WTC11 (cell line): ENCODE measurements at regions not wholly inside any gene's neighbourhood (a gene's known extent, or its start where the extent isn't known, plus 50 kb on each side); places are given as distances from the start of the nearest gene placed in this dataset.

ENCODE experiments used
- ATF3 ChIP-seq: sonication (generic); formaldehyde crosslinking; conservative IDR thresholded peaks from 2 replicates; pipeline ENCODE4 v1.8.1; 2022; ENCODE audit warnings: mild to moderate bottlenecking, missing genetic modification reagents
- CTCF ChIP-seq: fragments of 200-600 bp; IDR thresholded peaks from 2 replicates; pipeline ENCODE4 v1.8.0; 2022; ENCODE audit warnings: antibody characterized with exemption
- E2F4 ChIP-seq: sonication (generic); formaldehyde crosslinking; IDR thresholded peaks from 2 replicates; pipeline ENCODE4 v1.8.1; 2022; ENCODE audit warnings: low read depth, mild to moderate bottlenecking, moderate library complexity, missing genetic modification reagents, borderline replicate concordance
- ETV6 ChIP-seq: sonication (generic); formaldehyde crosslinking; IDR thresholded peaks from 2 replicates; pipeline ENCODE4 v1.8.1; 2022; ENCODE audit warnings: mild to moderate bottlenecking, missing genetic modification reagents
- IRF1 ChIP-seq: sonication (generic); formaldehyde crosslinking; IDR thresholded peaks from 2 replicates; pipeline ENCODE4 v1.8.0; 2023; ENCODE audit warnings: missing genetic modification reagents
- JUN ChIP-seq: sonication (generic); formaldehyde crosslinking; IDR thresholded peaks from 2 replicates; pipeline ENCODE4 v1.8.0; 2023; ENCODE audit warnings: mild to moderate bottlenecking, missing genetic modification reagents
- MYBL2 ChIP-seq: sonication (generic); formaldehyde crosslinking; IDR thresholded peaks from 2 replicates; pipeline ENCODE4 v1.8.1; 2023; ENCODE audit warnings: mild to moderate bottlenecking, moderate library complexity, missing genetic modification reagents
- PRRX2 ChIP-seq: fragments of 250-450 bp; sonication (Bioruptor Pico); IDR thresholded peaks from 2 replicates; pipeline ENCODE4 v1.8.0; 2021; ENCODE audit warnings: mild to moderate bottlenecking
- USF2 ChIP-seq: sonication (generic); formaldehyde crosslinking; IDR thresholded peaks from 2 replicates; pipeline ENCODE4 v1.8.1; 2023; ENCODE audit warnings: mild to moderate bottlenecking, missing genetic modification reagents, moderate library complexity

GRCh38 chr11:123377355-123377754 lies 52.7 kb upstream of the GRAMD1B start:
- no peak for TF ChIP-seq IRF1
- TF ChIP-seq ETV6 (CRISPR knock-in tag), result no peak
- TF ChIP-seq JUN (CRISPR knock-in tag), result no peak
- no peak for TF ChIP-seq CTCF
- no peak for TF ChIP-seq MYBL2 (CRISPR knock-in tag)
- TF ChIP-seq ATF3 (CRISPR knock-in tag), result no peak
- no peak for TF ChIP-seq PRRX2 (CRISPR knock-in tag)
- TF ChIP-seq USF2 (CRISPR knock-in tag), result no peak
- TF ChIP-seq E2F4 (CRISPR knock-in tag), result no peak
